ENCODE measurements at regions not wholly inside any gene's neighbourhood (a gene's known extent, or its start where the extent isn't known, plus 50 kb on each side); places are given as distances from the start of the nearest gene placed in this dataset.

DNA sequence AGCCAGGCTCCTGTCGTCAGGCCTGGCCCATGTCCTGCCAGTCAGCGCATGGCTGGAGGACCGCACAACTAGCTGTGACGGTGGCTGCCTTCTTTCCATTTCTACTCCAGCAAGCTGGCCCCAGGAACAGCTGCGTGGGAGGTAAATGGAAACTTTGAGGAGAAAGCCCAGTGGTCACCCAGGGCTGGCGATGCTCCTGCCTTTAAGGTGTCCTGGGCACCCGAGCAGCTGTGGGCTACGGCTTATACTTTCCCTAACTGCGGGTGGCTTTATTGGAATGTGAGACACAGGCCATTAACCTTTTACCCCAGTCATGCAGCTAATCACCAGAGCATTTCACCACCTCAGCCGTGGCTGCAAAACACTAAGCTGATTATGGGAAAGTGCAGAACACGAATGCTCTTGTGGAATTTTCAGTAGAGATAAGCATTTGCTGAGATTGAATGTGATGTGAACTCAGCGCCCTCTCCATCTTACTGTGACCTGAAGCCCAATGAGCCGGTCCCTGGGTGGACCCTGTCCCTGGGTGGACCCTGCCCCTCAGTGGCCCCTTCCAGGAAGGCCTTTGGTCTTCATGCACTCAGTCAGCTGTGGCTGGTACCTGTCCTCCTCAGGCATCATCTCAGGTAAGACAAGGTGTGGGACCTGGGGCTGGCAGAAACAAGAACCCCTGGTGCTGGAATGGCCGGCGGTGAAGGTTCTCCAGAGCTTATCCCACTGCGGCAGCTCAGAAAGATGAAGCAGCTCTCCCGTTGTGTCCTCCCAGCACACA lies 275.4 kb upstream of the HS6ST1 start:
- Histone ChIP-seq H3K9me3 (ENCODE audit: low read depth, low read length, poor library complexity, severe bottlenecking) (no peaks in the 10 kb centered on the region), H3K27ac (ENCODE audit: low read depth, low read length, poor library complexity, severe bottlenecking) (no peak overlapping the region), H3K36me3 (ENCODE audit: insufficient read depth, low read length, poor library complexity, severe bottlenecking) (no peaks in the 10 kb centered on the region), H3K4me3 (ENCODE audit: low read depth, low read length, poor library complexity, severe bottlenecking) (no peak overlapping the region), H3K27me3 (replicated peaks; ENCODE audit: insufficient read depth, low read depth, low read length, poor library complexity) (no peaks in the 10 kb centered on the region), H3K4me1 (ENCODE audit: insufficient read depth, low read length, poor library complexity, severe bottlenecking) (no peaks in the 10 kb centered on the region)
- TF ChIP-seq EZH2 (IDR thresholded peaks at IDR 0.05; ENCODE audit: borderline replicate concordance, low read depth, low read length, poor library complexity, severe bottlenecking) (no peak), CTCF (conservative IDR thresholded peaks at IDR 0.05; ENCODE audit: low read depth, low read length) (no peak)
- no peak for DNase-seq (ENCODE audit: low spot score)
- ChIA-PET POLR2A (ENCODE audit: low non-redundant PET) (no interaction called here), CTCF (no interaction called here)
- no TSS peak for BruUV-seq (replicated peaks)
- intact Hi-C loops (cut with micrococcal nuclease; ENCODE audit: unreplicated experiment) = no loop called here

GRCh38 chr2:128594651-128594910 lies 275.9 kb upstream of the HS6ST1 start:
- ChIA-PET CTCF (no interaction called here), POLR2A (ENCODE audit: low non-redundant PET) (no interaction called here)
- intact Hi-C loops (cut with micrococcal nuclease; ENCODE audit: unreplicated experiment) = no loop called here
- Histone ChIP-seq H3K27me3 (replicated peaks; ENCODE audit: insufficient read depth, low read depth, low read length, poor library complexity) (no peaks in the 10 kb centered on the region), H3K4me3 (ENCODE audit: low read depth, low read length, poor library complexity, severe bottlenecking) (no peak overlapping the region), H3K27ac (ENCODE audit: low read depth, low read length, poor library complexity, severe bottlenecking) (no peak overlapping the region), H3K4me1 (ENCODE audit: insufficient read depth, low read length, poor library complexity, severe bottlenecking) (no peaks in the 10 kb centered on the region), H3K9me3 (ENCODE audit: low read depth, low read length, poor library complexity, severe bottlenecking) (no peaks in the 10 kb centered on the region), H3K36me3 (ENCODE audit: insufficient read depth, low read length, poor library complexity, severe bottlenecking) (no peaks in the 10 kb centered on the region)
- no TSS peak for BruUV-seq (replicated peaks)
- no peak for DNase-seq (ENCODE audit: low spot score)
- TF ChIP-seq EZH2 (IDR thresholded peaks at IDR 0.05; ENCODE audit: borderline replicate concordance, low read depth, low read length, poor library complexity, severe bottlenecking) = no peak
- no peak for TF ChIP-seq CTCF (conservative IDR thresholded peaks at IDR 0.05; ENCODE audit: low read depth, low read length)

DNA sequence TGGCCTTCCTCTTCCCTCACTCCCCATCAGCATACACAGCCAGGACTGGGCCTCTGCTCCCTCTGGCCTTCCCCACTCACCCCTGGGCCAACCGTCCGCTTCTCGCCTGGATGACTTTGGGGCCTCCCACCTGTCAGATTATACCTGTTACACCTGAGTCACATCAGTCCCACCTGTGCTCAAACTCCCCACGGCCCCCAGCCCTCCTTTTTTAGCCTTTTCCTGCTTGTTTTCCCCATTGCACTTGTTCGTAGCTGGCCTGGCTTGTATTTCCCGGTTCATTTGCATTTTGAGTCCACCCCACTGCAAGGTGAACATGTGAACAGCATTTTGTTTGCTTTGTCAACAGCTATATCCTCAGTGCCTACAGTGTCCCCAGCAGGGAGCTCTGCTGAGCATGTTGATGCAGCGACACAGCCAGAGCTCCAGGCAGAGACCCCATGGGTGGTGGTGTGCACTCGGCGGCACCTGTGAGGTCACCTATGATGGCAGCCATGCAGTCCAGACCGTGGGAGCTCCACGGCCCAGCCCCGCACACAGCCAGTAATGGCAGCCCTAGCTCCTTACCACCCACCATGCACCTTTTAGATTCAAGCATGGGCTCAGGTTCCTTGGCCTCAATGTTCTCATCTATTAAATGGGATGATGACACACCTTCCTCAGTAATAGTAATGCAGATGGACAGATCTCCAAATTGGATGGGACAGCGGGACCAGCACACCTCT lies 276.4 kb upstream of the HS6ST1 start:
- no peak overlapping the region for H3K27ac ChIP-seq (ENCODE audit: low read depth, low read length, poor library complexity, severe bottlenecking)
- TF ChIP-seq CTCF (conservative IDR thresholded peaks at IDR 0.05; ENCODE audit: low read depth, low read length) (no peak), EZH2 (IDR thresholded peaks at IDR 0.05; ENCODE audit: borderline replicate concordance, low read depth, low read length, poor library complexity, severe bottlenecking) (no peak)
- no peaks in the 10 kb centered on the region for H3K27me3 ChIP-seq (replicated peaks; ENCODE audit: insufficient read depth, low read depth, low read length, poor library complexity)
- ChIA-PET CTCF (no interaction called here), POLR2A (ENCODE audit: low non-redundant PET) (no interaction called here)
- H3K9me3 ChIP-seq (ENCODE audit: low read depth, low read length, poor library complexity, severe bottlenecking) = no peaks in the 10 kb centered on the region
- BruUV-seq (replicated peaks) = no TSS peak
- intact Hi-C loops (cut with micrococcal nuclease; ENCODE audit: unreplicated experiment) = no loop called here
- no peak for DNase-seq (ENCODE audit: low spot score)
- H3K4me1 ChIP-seq (ENCODE audit: insufficient read depth, low read length, poor library complexity, severe bottlenecking) = no peaks in the 10 kb centered on the region
- H3K36me3 ChIP-seq (ENCODE audit: insufficient read depth, low read length, poor library complexity, severe bottlenecking) = no peaks in the 10 kb centered on the region
- H3K4me3 ChIP-seq (ENCODE audit: low read depth, low read length, poor library complexity, severe bottlenecking) = no peak overlapping the region

Measured in A673 (cell line).